ENCODE measurements at regions not wholly inside any gene's neighbourhood (a gene's known extent, or its start where the extent isn't known, plus 50 kb on each side); places are given as distances from the start of the nearest gene placed in this dataset.

DNA sequence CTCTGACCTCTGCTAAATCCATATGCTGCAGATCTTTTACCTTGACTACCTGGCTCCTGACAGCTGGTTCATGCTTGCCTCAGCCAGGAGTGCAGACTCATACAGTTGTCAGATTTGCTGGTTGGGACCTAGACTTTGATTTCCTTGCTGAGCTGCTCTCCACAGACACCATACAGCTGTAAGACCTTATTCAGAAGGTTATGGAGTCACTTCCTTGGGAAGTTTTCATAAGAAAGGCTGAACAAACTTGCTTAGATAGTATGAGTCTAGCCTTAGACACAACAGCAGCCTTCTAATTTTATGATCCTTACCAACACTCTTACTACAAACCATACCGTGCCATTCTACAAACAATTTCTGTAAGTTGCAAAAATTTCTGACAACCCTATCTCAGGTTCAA, 102.9 kb downstream of the EDN1 start (continued):
- TF ChIP-seq HDAC2 (IDR thresholded peaks at IDR 0.05; ENCODE audit: borderline replicate concordance in 1 of 2, low read depth in 2 of 2, low read length in 2 of 2) = no peak
- TF ChIP-seq SP4 (IDR thresholded peaks at IDR 0.05; ENCODE audit: low read length) = no peak
- TF ChIP-seq BACH1 (IDR thresholded peaks at IDR 0.05; ENCODE audit: low read length) = no peak
- TF ChIP-seq EZH2 (IDR thresholded peaks at IDR 0.05; ENCODE audit: low read depth, low read length, severe bottlenecking) = no peak
- TF ChIP-seq EGR1 (IDR thresholded peaks at IDR 0.05; ENCODE audit: borderline replicate concordance, low read depth, low read length) = no peak
- TF ChIP-seq POLR2AphosphoS5 (IDR thresholded peaks at IDR 0.05; ENCODE audit: low read depth, low read length) = no peak
- TF ChIP-seq USF2 (IDR thresholded peaks at IDR 0.05; ENCODE audit: low read length) = no peak

Measured in H1 (cell line).